Gastrocnemius medialis (tissue), 4 donors: ENCODE measurements at regions not wholly inside any gene's neighbourhood (a gene's known extent, or its start where the extent isn't known, plus 50 kb on each side); places are given as distances from the start of the nearest gene placed in this dataset.

Source experiments
- ATAC-seq, 2 donors: fragments of 150-250 bp; one replicate each; pipeline ENCODE4 v1.9.1; 2016
- DNase-seq, 2 donors: peaks; one replicate each; pipeline ENCODE4 v3.0.0-alpha.2; 2019
- H3K27ac ChIP-seq, 4 donors: fragments of 200-600 bp; sonication (generic); 1 replicate in 1 of 4; 2 replicates in 3 of 4; pipeline ENCODE4 v1.5.1; 2016 to 2018; ENCODE audit warnings: mild to moderate bottlenecking in 2 of 4, moderate library complexity in 1 of 4
- H3K27me3 ChIP-seq, 3 donors: fragments of 200-600 bp; sonication (generic) in 2 of 3; 1 replicate in 1 of 3; 2 replicates in 2 of 3; pipeline versions ENCODE4 v1.5.1 to v1.6.0; 2016 to 2019; ENCODE audit warnings: mild to moderate bottlenecking in 1 of 3, moderate library complexity in 1 of 3
- H3K36me3 ChIP-seq, 2 donors: fragments of 200-600 bp; sonication (generic) in 1 of 2; one replicate each; pipeline ENCODE4 v1.5.1; 2017 to 2018
- H3K4me1 ChIP-seq, 2 donors: fragments of 200-600 bp; sonication (generic) in 1 of 2; one replicate each; pipeline ENCODE4 v1.5.1; 2016 to 2017; ENCODE audit warnings: mild to moderate bottlenecking in 2 of 2
- H3K4me3 ChIP-seq, 4 donors: fragments of 200-600 bp; sonication (generic) in 3 of 4; 1 replicate in 1 of 4; 2 replicates in 3 of 4; pipeline ENCODE4 v1.5.1; 2016 to 2019; ENCODE audit warnings: mild to moderate bottlenecking in 2 of 4
- H3K9me3 ChIP-seq, 3 donors: fragments of 200-600 bp; sonication (generic) in 2 of 3; 1 replicate in 1 of 3; 2 replicates in 2 of 3; pipeline ENCODE4 v1.5.1; 2016 to 2019
- POLR2A ChIP-seq, 2 donors: fragments of 450-650 bp; IDR thresholded peaks; one replicate each; pipeline ENCODE4 v1.6.1; 2017; ENCODE audit warnings: antibody characterized with exemption in 2 of 2, mild to moderate bottlenecking in 2 of 2, moderate library complexity in 2 of 2
- in situ Hi-C, 4 donors: fragments of 200-750 bp; cut with MboI; loops; one replicate each; pipeline versions ENCODE4 v1.15.0 to v1.8.0; 2017; ENCODE audit warnings: low sequenced_read_pairs in 4 of 4
- intact Hi-C: fragments of 100-400 bp; cut with DNase I; formaldehyde crosslinking; loops from one replicate; pipeline ENCODE4 v1.15.1; 2023; ENCODE audit warnings: low total_unique reads
- TF ChIP-seq, protein P1 (sequence below), 5 experiments: fragments of 450-650 bp in 3 of 5; fragments of 200-600 bp in 2 of 5; sonication (generic) in 2 of 5; IDR thresholded peaks in 4 of 5; conservative IDR thresholded peaks in 1 of 5; 1 replicate in 4 of 5; 2 replicates in 1 of 5; pipeline ENCODE4 v1.5.1; 2016 to 2019; ENCODE audit warnings: antibody characterized with exemption in 5 of 5, mild to moderate bottlenecking in 3 of 5, moderate library complexity in 3 of 5

DNA sequence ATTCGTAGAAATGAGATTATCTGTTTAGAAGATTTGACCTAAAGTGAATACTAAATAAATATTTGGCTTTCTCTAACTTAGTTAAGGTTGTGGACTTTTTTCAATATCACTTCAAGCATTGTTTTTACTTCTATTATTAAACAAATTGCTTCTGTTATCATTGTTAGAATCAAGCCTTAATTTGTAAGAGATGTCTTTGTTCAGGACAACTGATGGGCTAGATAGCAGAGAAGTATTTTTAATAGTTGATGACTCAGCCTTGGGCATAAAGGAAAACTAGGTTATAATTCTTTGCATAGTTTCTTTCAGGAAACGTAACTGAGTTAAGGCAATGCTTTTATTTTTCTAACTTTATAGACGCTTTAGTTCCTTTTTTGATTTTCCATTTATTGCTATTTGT is 128.8 kb upstream of the SMIM30 start:
- in situ Hi-C loops: no loop called here
- no peak for TF ChIP-seq POLR2A (IDR thresholded peaks at IDR 0.05)
- TF ChIP-seq, protein P1, sequence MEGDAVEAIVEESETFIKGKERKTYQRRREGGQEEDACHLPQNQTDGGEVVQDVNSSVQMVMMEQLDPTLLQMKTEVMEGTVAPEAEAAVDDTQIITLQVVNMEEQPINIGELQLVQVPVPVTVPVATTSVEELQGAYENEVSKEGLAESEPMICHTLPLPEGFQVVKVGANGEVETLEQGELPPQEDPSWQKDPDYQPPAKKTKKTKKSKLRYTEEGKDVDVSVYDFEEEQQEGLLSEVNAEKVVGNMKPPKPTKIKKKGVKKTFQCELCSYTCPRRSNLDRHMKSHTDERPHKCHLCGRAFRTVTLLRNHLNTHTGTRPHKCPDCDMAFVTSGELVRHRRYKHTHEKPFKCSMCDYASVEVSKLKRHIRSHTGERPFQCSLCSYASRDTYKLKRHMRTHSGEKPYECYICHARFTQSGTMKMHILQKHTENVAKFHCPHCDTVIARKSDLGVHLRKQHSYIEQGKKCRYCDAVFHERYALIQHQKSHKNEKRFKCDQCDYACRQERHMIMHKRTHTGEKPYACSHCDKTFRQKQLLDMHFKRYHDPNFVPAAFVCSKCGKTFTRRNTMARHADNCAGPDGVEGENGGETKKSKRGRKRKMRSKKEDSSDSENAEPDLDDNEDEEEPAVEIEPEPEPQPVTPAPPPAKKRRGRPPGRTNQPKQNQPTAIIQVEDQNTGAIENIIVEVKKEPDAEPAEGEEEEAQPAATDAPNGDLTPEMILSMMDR (IDR thresholded peaks at IDR 0.05 in 4 of 5, conservative IDR thresholded peaks at IDR 0.05 in 1 of 5): no peak
- Histone ChIP-seq H3K4me1 (no peaks in the 10 kb centered on the region), H3K4me3 (no peak overlapping the region), H3K27me3 (no peaks in the 10 kb centered on the region), H3K9me3 (no peaks in the 10 kb centered on the region), H3K36me3 (no peaks in the 10 kb centered on the region), H3K27ac (no peak overlapping the region)
- intact Hi-C loops: no loop called here
- DNase-seq (no peak), ATAC-seq (no peak)

GRCh38 chr7:113246738-113247137 is 128.4 kb upstream of the SMIM30 start:
- TF ChIP-seq POLR2A (IDR thresholded peaks at IDR 0.05): no peak
- TF ChIP-seq, protein P1 (IDR thresholded peaks at IDR 0.05 in 4 of 5, conservative IDR thresholded peaks at IDR 0.05 in 1 of 5): no peak
- Histone ChIP-seq H3K36me3 (no peaks in the 10 kb centered on the region), H3K9me3 (no peaks in the 10 kb centered on the region), H3K4me1 (no peaks in the 10 kb centered on the region), H3K27me3 (no peaks in the 10 kb centered on the region), H3K4me3 (no peak overlapping the region), H3K27ac (no peak overlapping the region)
- no peak for ATAC-seq
- intact Hi-C loops: no loop called here
- no peak for DNase-seq
- in situ Hi-C loops: no loop called here

GRCh38 chr7:113232885-113233284 is 114.5 kb upstream of the SMIM30 start:
- Histone ChIP-seq H3K36me3 (no peaks in the 10 kb centered on the region), H3K27me3 (no peaks in the 10 kb centered on the region), H3K4me3 (no peak overlapping the region), H3K4me1 (no peaks in the 10 kb centered on the region), H3K27ac (no peak overlapping the region), H3K9me3 (no peaks in the 10 kb centered on the region)
- in situ Hi-C loops (no loop called here), intact Hi-C loops (no loop called here)
- DNase-seq (no peak), ATAC-seq (no peak)
- TF ChIP-seq POLR2A (IDR thresholded peaks at IDR 0.05): no peak
- TF ChIP-seq, protein P1 (IDR thresholded peaks at IDR 0.05 in 4 of 5, conservative IDR thresholded peaks at IDR 0.05 in 1 of 5): no peak

- in situ Hi-C loops (no loop called here), intact Hi-C loops (no loop called here)
- ATAC-seq: no peak
- TF ChIP-seq, protein P1 (IDR thresholded peaks at IDR 0.05 in 4 of 5, conservative IDR thresholded peaks at IDR 0.05 in 1 of 5): no peak
- no peak for TF ChIP-seq POLR2A (IDR thresholded peaks at IDR 0.05)
- DNase-seq: no peak
- Histone ChIP-seq H3K4me1 (no peaks in the 10 kb centered on the region), H3K4me3 (no peak overlapping the region), H3K27me3 (no peaks in the 10 kb centered on the region), H3K9me3 (no peaks in the 10 kb centered on the region), H3K27ac (no peak overlapping the region), H3K36me3 (no peaks in the 10 kb centered on the region)
These were observed 112.3 kb upstream of the SMIM30 start for GRCh38 chr7:113230691-113231090.

- no peak for ATAC-seq
- H3K36me3 ChIP-seq: no peaks in the 10 kb centered on the region
These were observed 99.0 kb upstream of the SMIM30 start for GRCh38 chr7:113217314-113217713.

More at GRCh38 chr7:113217314-113217713, 99.0 kb upstream of the SMIM30 start:
- no peaks in the 10 kb centered on the region for H3K27me3 ChIP-seq
- intact Hi-C loops: no loop called here
- no peak for DNase-seq
- H3K4me1 ChIP-seq: no peaks in the 10 kb centered on the region
- H3K27ac ChIP-seq: no peak overlapping the region
- in situ Hi-C loops: no loop called here
- H3K4me3 ChIP-seq: no peak overlapping the region
- H3K9me3 ChIP-seq: no peaks in the 10 kb centered on the region
- TF ChIP-seq POLR2A (IDR thresholded peaks at IDR 0.05): no peak
- TF ChIP-seq, protein P1 (IDR thresholded peaks at IDR 0.05 in 4 of 5, conservative IDR thresholded peaks at IDR 0.05 in 1 of 5): no peak
